Sigmoid colon (tissue), 6 donors: ENCODE measurements at regions not wholly inside any gene's neighbourhood (a gene's known extent, or its start where the extent isn't known, plus 50 kb on each side); places are given as distances from the start of the nearest gene placed in this dataset.

Experiments
- DNase-seq: peaks from one replicate; pipeline ENCODE4 v3.0.0-alpha.2; 2019
- H3K27ac ChIP-seq, 4 donors: fragments of 200-600 bp; sonication (generic); one replicate each; pipeline ENCODE4 v1.5.1; 2016 to 2019; ENCODE audit warnings: mild to moderate bottlenecking in 1 of 4
- H3K27me3 ChIP-seq, 3 donors: fragments of 200-600 bp; sonication (generic); one replicate each; pipeline ENCODE4 v1.5.1; 2019; ENCODE audit warnings: mild to moderate bottlenecking in 1 of 3
- H3K36me3 ChIP-seq, 4 donors: fragments of 200-600 bp; sonication (generic); one replicate each; pipeline ENCODE4 v1.5.1; 2016 to 2019
- H3K4me1 ChIP-seq, 4 donors: fragments of 200-600 bp; sonication (generic); one replicate each; pipeline ENCODE4 v1.5.1; 2017 to 2019
- H3K4me3 ChIP-seq, 4 donors: fragments of 200-600 bp; sonication (generic); one replicate each; pipeline ENCODE4 v1.5.1; 2017 to 2019; ENCODE audit warnings: mild to moderate bottlenecking in 2 of 4, moderate library complexity in 1 of 4
- H3K9me3 ChIP-seq, 4 donors: fragments of 200-600 bp in 3 of 4; sonication (generic) in 3 of 4; one replicate each; pipeline versions ENCODE4 v1.5.1 to v1.6.1; 2013 to 2019
- CTCF ChIP-seq, 4 experiments: fragments of 450-650 bp in 3 of 4; fragments of 200-600 bp in 1 of 4; IDR thresholded peaks; one replicate each; pipeline ENCODE4 v1.5.1; 2016 to 2019; ENCODE audit warnings: antibody characterized with exemption in 4 of 4, mild to moderate bottlenecking in 3 of 4, moderate library complexity in 2 of 4
- EP300 ChIP-seq, 4 donors: sonication (generic); formaldehyde crosslinking; IDR thresholded peaks; one replicate each; pipeline ENCODE4 v1.6.1; 2017; ENCODE audit warnings: antibody characterized with exemption in 4 of 4
- POLR2A ChIP-seq, 2 donors: fragments of 450-650 bp; IDR thresholded peaks; one replicate each; pipeline ENCODE4 v1.6.1; 2016; ENCODE audit warnings: antibody characterized with exemption in 2 of 2, mild to moderate bottlenecking in 2 of 2, moderate library complexity in 2 of 2
- POLR2AphosphoS5 ChIP-seq, 4 donors: sonication (generic); formaldehyde crosslinking; IDR thresholded peaks; one replicate each; pipeline ENCODE4 v1.6.1; 2017; ENCODE audit warnings: antibody characterized with exemption in 4 of 4
- WGBS, 2 donors: extraction: QIAGEN DNeasy Blood & Tissue Kit; methylation state at CpG; one replicate each; pipeline ENCODE4 v1.1.7; 2013; 5-methylcytosine and 5-hydroxymethylcytosine counted together
- intact Hi-C: fragments of 100-400 bp; cut with DNase I; formaldehyde crosslinking; loops from one replicate; pipeline ENCODE4 v1.15.1; 2023
- donor health status: healthy with polysubstance abuse.
- donor health status: healthy.

DNA sequence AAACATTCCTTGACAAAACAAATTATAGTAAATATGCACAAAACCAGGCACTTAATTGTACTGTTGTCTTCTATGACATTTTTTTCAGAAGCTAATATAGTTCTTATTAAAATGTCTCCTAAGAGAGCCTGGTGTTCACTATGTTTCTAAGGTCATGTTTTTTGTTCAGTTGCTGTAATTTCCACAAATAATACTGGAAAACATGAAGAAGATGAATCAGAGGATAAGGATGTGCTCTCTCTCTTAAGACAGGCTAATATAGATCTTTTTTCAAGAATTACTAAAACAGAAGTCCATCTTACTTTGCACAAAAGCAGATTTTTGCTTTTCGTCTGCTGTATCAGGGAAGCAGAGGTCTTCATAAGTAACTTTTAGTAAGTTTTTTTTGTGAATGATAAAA is 823.0 kb upstream of the NECTIN3 start:
- Histone ChIP-seq H3K36me3 (no peaks in the 10 kb centered on the region), H3K9me3 (no peaks in the 10 kb centered on the region)
- TF ChIP-seq POLR2A (IDR thresholded peaks at IDR 0.05) (no peak), POLR2AphosphoS5 (IDR thresholded peaks at IDR 0.05) (no peak), CTCF (IDR thresholded peaks at IDR 0.05) (no peak), EP300 (IDR thresholded peaks at IDR 0.05) (no peak)

GRCh38 chr3:110253794-110254193 is 817.8 kb upstream of the NECTIN3 start:
- H3K27ac ChIP-seq = no peak overlapping the region
- no peaks in the 10 kb centered on the region for H3K4me1 ChIP-seq
- H3K4me3 ChIP-seq = no peak overlapping the region
- TF ChIP-seq EP300 (IDR thresholded peaks at IDR 0.05) = no peak
- no peak for TF ChIP-seq CTCF (IDR thresholded peaks at IDR 0.05)
- 75 to 80% methylated on average over 2 of the region's 2 CpGs for WGBS, 2 donors
- H3K27me3 ChIP-seq = no peaks in the 10 kb centered on the region
- intact Hi-C loops = no loop called here
- no peaks in the 10 kb centered on the region for H3K36me3 ChIP-seq
- DNase-seq = no peak
- H3K9me3 ChIP-seq = no peaks in the 10 kb centered on the region

More for the DNA sequence above, 823.0 kb upstream of the NECTIN3 start:
- no peak for DNase-seq
- intact Hi-C loops = no loop called here
- no peak overlapping the region for H3K27ac ChIP-seq
- no peaks in the 10 kb centered on the region for H3K27me3 ChIP-seq
- WGBS, 2 donors = 90% methylated on average over 1 of the region's 1 CpG
- H3K4me3 ChIP-seq = no peak overlapping the region
- H3K4me1 ChIP-seq = no peaks in the 10 kb centered on the region

GRCh38 chr3:110254591-110254990 is 817.0 kb upstream of the NECTIN3 start:
- Histone ChIP-seq H3K36me3 (no peaks in the 10 kb centered on the region), H3K27me3 (no peaks in the 10 kb centered on the region), H3K27ac (no peak overlapping the region), H3K9me3 (no peaks in the 10 kb centered on the region), H3K4me1 (no peaks in the 10 kb centered on the region), H3K4me3 (no peak overlapping the region)
- no peak for DNase-seq
- 93 to 94% methylated on average over 7 of the region's 7 CpGs for WGBS, 2 donors
- intact Hi-C loops = no loop called here
- TF ChIP-seq POLR2A (IDR thresholded peaks at IDR 0.05) (no peak), EP300 (IDR thresholded peaks at IDR 0.05) (no peak), POLR2AphosphoS5 (IDR thresholded peaks at IDR 0.05) (no peak), CTCF (IDR thresholded peaks at IDR 0.05) (no peak)

DNA sequence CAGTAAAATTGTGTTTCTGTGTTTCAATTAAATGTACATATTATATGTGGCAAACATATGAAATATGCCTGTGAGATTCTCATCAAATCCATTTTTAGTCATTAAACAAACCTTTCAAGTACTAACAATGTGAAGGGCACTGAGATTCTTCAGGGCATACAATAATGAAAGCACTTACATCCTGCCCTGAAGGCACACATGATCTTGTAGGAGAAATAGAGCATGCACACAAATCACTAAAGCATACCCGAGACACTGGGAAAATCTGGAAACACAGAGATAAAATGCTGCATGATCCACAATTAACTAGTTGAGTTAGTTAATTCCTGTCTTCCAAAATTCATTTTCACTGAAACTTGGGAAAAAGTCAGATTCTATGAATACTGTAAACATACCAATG is 810.5 kb upstream of the NECTIN3 start:
- Histone ChIP-seq H3K27me3 (no peaks in the 10 kb centered on the region), H3K4me3 (no peak overlapping the region), H3K27ac (no peak overlapping the region), H3K36me3 (no peaks in the 10 kb centered on the region), H3K9me3 (no peaks in the 10 kb centered on the region), H3K4me1 (no peaks in the 10 kb centered on the region)
- 84% methylated on average over 1 of the region's 1 CpG for WGBS, 2 donors
- DNase-seq = no peak
- intact Hi-C loops = no loop called here
- no peak for TF ChIP-seq CTCF (IDR thresholded peaks at IDR 0.05)
- no peak for TF ChIP-seq POLR2AphosphoS5 (IDR thresholded peaks at IDR 0.05)
- no peak for TF ChIP-seq EP300 (IDR thresholded peaks at IDR 0.05)
- no peak for TF ChIP-seq POLR2A (IDR thresholded peaks at IDR 0.05)

DNA sequence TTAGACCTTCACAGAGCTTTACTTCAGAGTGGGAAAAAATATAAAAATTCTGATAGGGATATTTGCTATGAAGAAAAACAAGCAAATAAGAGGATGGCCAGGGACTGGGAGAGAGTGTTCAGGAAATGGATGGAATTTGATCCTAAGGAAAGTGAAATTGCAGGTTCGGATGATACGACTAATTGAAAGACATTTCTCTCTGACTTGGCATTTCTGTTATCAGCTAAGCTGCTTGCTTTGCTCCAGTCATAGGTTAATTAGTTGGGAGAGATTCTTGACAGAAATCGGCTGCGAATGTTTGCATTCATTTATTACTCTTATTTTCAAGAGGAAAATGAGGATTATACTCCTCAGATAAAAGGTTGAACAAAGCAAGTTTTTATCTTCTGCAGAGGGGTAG is 808.7 kb upstream of the NECTIN3 start:
- intact Hi-C loops = no loop called here
- Histone ChIP-seq H3K4me1 (no peaks in the 10 kb centered on the region), H3K27ac (no peak overlapping the region), H3K36me3 (no peaks in the 10 kb centered on the region), H3K27me3 (no peaks in the 10 kb centered on the region), H3K9me3 (no peaks in the 10 kb centered on the region), H3K4me3 (no peak overlapping the region)
- WGBS, 2 donors = 65 to 68% methylated on average over 4 of the region's 4 CpGs
- DNase-seq = no peak
- TF ChIP-seq CTCF (IDR thresholded peaks at IDR 0.05) (no peak), POLR2AphosphoS5 (IDR thresholded peaks at IDR 0.05) (no peak), POLR2A (IDR thresholded peaks at IDR 0.05) (no peak), EP300 (IDR thresholded peaks at IDR 0.05) (no peak)
